NCI-H2107 treated with DMSO at 0.1 percent for 48 hours (cell line): ENCODE measurements at regions not wholly inside any gene's neighbourhood (a gene's known extent, or its start where the extent isn't known, plus 50 kb on each side); places are given as distances from the start of the nearest gene placed in this dataset.

Source experiments
- DNase-seq: peaks from one replicate; lab custom pipeline; 2025; ENCODE audit not compliant: unreplicated experiment; lab: John Stamatoyannopoulos, UW

GRCh38 chr18:75158465-75159237 is 50.3 kb downstream of the PTGR3 start:
- no peak for DNase-seq

GRCh38 chr18:75157851-75158250 is 51.1 kb downstream of the PTGR3 start:
- DNase-seq: no peak

DNA sequence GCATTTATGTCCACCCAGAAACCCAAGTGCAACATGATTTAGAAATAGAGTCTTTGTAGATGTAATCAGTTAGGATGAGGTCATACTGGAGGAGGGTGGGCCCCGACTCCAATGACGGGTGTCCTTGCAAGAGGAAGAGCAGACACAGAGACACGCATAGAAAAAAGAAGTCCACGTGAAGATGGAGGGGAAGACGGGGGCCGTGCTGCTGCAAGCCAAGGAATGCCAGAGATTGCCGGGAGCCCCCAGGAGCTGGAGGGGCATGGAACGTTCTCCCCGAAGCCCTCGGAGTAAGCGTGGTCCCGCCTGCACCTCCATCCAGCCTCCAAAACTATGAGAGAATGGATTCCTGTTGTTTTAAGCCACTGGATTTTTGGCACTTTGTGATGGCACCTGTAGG is 51.6 kb downstream of the PTGR3 start:
- DNase-seq: no peak

DNA sequence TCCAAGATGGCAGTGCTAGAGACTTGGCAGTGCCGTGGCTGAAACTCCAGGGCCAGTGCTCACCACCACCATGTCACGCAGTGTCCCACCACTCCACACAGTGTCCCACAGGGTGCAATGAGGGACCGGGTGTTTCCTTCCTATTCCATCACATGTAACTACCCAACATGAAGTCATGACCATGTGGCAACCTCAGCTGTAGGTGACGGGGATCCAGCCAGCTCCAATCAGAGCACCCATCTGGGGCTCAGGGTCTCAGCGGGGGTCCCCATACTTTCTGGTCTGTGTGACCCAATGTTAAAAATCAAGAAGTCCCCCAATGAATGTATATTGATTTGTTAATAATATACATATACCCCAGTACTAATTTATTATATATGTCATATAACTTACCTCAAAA is 52.1 kb downstream of the PTGR3 start:
- no peak for DNase-seq

DNA sequence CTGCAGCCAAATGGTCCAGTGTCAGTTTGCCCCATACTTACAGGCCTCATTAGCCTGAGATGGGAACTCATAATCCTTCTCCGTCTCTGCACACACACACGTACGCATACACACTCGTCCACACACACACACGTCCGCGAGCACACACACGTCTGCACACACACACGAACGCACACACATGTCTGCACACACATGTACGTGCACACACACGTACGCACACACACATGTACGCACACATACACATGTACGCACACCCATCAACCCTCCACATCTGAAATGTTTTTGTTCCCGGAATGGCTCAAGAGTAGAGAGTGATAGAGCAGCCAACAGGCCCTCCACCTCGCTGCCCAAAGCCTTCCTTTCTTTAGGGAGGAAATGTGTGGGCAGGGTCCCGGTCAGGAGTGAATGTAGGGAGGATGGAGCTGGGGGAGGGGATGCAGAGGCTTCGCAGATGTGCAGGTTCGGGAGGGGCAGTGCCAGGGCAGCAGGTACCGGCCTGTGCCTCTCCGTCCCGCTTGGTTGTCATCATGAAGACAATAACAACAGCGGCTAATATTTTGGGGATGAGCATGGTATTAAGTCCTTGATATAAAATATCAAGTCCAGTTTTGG is 52.7 kb downstream of the PTGR3 start:
- DNase-seq: no peak

DNA sequence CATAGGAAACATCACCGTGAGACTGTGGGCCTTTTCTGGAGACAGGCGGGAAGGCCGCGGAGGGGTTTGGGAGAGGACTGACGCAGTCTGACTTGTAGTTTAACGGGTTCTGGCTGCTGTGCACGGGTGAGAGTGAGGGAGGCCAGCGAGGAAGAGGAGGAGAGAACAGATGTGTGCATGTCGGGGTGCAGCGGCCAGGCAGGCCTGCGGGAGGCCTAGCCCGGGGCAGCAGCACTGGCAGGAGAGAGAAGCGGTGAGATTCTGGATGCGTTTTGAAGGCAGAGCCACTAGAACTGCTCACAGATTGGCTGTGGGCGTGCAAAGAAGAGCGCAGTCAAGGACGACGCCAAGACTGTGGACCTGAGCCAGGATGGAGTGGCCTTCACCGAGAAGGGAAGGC is 53.9 kb downstream of the PTGR3 start:
- DNase-seq: no peak

DNA sequence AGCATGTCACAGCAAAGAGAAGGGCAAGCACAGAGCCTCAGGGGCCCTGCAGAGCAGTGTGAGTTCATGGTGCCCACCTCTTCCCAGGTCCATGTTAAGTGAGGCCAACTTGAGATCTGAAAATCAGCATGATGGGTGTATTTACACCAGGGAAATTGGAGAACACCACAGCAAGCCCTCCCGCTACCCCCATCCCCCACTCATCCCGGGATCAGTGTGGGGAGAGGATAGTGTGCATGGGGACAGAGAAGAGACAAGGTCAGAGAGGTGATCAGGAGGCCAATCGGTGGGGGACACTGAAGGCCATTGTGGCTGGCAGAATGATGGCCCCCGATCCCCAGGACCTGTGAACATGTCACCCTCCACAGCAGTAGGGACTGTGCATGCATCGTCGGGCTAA is 54.7 kb downstream of the PTGR3 start:
- no peak for DNase-seq

- no peak for DNase-seq
These were observed 65.1 kb downstream of the PTGR3 start for GRCh38 chr18:75143851-75144250.

DNA sequence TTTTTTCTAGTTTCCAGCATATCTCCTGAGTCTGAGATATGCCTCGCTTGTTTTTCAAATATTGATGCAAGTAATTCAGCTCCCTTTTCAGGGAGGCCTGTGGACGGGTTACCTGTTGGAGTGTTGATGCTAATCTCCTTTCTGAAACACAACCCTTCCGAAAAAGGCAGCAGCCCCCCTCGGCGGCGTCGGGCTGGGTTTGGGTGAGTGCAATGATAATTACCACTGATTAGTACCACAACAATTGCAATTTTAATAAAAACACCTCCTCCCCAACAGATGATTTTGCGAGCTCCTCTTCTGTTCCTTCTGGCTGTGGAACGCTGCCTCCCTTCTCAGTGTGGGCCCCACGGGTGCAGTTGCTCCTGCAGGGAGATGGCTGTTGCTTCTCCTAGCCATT is 66.3 kb downstream of the PTGR3 start:
- DNase-seq: no peak

GRCh38 chr18:75141734-75142133 is 67.2 kb downstream of the PTGR3 start:
- no peak for DNase-seq

DNA sequence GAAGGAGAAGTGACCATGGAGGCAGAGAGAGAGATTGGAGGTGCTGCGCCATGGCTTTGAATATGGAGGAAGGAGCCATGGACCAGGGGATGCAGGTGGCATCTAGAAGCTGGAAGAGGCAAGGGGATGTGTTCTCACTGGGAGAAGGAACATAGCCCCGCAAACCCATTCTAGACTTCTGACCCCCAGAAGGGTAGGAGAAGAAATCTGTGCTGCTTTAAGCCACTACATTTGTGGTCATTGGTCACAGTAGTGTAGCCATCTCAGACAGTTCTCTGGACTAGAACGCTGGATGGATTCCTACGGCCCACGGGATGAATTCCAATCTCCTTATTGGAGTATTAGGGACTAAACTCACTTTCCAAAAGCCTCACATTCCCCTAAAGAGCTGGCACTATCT is 67.8 kb downstream of the PTGR3 start:
- no peak for DNase-seq

- DNase-seq: no peak
These were observed 68.6 kb downstream of the PTGR3 start for GRCh38 chr18:75140296-75140695.

DNA sequence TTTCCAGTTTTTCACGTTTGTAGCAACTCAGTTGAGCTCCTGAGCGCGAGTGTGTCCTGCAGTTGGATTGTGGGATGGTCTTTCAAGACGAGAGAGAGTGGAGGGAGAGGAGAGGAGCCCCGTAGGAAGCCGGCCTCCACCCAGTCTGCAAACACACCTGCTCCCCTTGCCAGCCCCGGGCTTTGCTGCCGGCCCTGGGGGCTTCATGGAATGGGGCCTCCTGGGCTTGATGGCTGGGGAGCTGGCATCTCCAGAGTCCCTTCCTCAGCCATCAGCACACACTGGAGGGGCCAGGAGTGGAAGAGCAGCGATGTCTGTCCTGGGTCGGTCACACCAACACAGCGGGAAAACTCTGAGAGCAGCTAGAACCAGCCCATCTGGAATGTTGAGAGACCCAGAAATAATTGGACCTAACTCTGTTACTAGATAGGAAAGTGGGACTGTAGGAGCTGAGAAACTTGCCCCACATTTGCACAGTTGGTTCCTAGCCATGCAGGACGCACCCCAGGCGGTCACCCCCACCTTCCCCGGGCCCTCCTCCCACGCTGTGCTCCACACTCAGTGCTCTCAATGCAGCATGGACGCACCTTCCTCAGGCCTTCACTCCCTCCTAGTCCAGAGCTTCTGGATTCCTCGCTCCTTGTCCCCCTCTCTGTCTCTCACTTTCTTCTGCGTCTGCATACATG is 69.6 kb downstream of the PTGR3 start:
- DNase-seq: no peak

DNA sequence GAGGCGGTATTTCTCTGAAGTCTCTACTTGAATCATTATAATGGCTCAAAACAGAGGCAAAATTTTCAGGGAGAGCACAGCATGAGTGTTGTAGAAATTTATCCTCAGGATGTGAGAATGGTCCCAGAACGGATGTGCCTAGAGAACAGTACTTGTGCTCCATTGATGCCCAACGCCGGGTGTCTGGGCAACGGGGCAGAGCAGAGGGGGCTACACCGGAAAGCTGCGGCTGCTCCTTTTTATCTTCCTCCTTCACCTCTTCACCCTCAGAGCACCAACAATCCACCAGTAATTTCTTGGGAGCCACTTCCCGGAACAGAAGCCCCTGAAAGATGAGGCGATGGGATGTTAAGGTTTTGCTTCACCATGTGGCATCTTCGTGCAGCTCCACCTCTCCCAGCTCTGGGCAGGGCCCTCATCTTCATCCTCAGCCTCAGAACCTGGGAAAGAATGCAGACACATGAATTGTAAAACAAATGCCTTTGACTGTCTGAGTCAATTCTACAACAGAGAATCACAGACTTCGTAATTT is 71.5 kb downstream of the PTGR3 start:
- DNase-seq: no peak

DNA sequence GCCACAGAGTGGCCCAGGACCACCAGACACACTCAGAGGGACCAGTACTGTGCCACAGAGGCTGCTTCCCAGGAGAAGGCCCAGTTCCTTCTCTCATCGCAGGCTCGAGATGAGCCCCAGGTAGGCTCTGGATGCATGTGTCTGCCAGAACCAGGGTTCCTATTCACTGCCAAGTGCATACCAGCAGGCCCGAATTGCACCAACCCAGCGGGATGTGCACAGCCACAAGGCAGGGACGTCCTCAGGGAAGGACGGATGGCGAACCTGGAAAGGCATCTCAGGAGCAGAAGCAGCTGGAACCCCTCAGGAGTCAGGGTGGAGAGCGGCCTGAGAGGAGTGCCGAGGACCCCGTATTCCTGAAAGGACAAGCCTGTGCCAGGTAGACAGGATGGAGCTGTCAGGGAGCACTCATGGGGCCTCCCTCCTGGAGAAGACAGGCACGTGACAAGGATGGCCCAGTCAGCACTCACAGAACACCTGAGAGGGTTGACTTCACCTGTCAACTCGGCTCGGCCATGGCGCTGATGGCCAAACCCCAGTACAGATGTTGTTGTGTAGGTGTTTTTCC is 73.7 kb downstream of the PTGR3 start:
- DNase-seq: no peak

- DNase-seq: no peak
These were observed 74.3 kb downstream of the PTGR3 start for GRCh38 chr18:75134611-75134975.

GRCh38 chr18:75133721-75134610 is 75.0 kb downstream of the PTGR3 start:
- no peak for DNase-seq

DNA sequence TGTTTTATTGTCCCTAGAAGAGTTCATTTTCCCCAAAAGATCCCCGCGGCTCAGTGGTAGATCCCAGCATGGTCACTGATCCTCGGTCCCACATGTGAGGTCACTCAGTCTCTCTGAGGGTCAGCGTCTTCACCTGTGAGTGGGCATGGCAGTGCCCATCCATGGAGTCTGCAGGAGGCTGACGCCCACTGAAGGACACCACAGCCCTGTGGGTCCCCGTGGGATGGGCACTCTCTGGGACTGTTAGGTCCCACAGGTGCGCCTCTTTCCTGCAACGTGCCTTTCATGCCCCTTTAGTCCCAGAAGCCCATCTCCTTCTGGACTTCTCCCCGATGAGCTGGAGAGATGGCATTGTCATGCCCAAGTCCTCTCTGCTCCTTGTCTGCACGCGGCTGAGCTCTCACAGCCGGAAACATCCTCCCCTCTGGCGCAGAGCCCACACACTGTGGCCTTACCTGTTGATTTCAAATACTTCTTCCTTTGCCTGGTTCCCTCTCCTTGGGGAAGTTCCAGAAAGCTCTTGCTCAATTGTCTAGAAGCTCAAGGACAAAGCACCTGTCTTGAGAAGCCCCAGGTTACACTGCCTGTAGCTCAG is 75.9 kb downstream of the PTGR3 start:
- DNase-seq: no peak

GRCh38 chr18:75132098-75132870 is 76.7 kb downstream of the PTGR3 start:
- DNase-seq: no peak
